ENCODE measurements at regions not wholly inside any gene's neighbourhood (a gene's known extent, or its start where the extent isn't known, plus 50 kb on each side); places are given as distances from the start of the nearest gene placed in this dataset.
"Not testable (repeated sequence)": the region's sequence is repeated elsewhere in the genome, so short reads cannot be mapped to it uniquely, and the experiment has no call there.

DNA sequence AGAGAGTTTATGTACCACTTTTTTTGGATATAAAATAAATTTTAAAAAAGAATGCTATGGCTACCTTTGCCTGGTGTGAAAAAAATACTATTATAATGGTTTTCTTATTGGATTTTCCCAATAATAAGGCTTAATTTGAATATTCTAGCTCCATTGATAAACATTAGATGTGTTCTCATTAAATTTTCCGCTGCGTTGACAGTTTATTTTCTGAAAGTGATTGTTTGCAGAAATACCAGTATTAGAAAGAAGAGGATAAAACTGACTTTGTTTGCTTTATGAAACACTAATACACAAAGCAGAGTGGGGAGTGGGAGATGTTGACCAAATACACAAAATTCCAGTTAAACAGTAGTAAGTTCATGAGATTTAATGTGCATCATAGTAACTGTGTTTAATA lies 433.3 kb upstream of the TMEFF2 start:
- DNase-seq: no peak
- no peaks in the 10 kb centered on the region for H3K27me3 Mint-ChIP-seq
- no peak overlapping the region for H3K27ac Mint-ChIP-seq
- H3K36me3 Mint-ChIP-seq: no peaks in the 10 kb centered on the region
- H3K9me3 Mint-ChIP-seq: no peaks in the 10 kb centered on the region
- H3K4me3 Mint-ChIP-seq: no peak overlapping the region
- H3K4me1 Mint-ChIP-seq: no peaks in the 10 kb centered on the region

DNA sequence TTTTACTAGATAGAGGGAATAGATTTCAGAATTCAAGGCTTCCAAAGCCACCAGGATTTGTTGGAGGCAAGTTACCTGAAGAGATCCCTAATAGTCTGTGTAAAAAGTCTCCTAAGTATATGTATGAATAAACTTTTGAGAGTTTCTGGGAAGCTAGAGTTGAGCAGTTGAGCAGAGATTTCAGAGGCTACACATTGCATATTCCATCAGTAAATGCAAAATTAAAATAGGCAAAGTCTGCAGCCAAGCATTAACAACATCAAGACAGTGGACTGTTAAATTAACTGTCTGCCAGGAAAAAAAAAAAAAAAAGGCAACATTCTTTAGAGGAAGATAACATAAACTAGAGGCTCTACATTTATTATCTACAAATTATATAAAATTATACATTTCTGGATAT lies 420.4 kb upstream of the TMEFF2 start:
- H3K27ac Mint-ChIP-seq: no peak overlapping the region
- no peaks in the 10 kb centered on the region for H3K9me3 Mint-ChIP-seq
- H3K4me1 Mint-ChIP-seq: no peaks in the 10 kb centered on the region
- no peaks in the 10 kb centered on the region for H3K27me3 Mint-ChIP-seq
- H3K4me3 Mint-ChIP-seq: no peak overlapping the region
- no peaks in the 10 kb centered on the region for H3K36me3 Mint-ChIP-seq
- DNase-seq: no peak

DNA sequence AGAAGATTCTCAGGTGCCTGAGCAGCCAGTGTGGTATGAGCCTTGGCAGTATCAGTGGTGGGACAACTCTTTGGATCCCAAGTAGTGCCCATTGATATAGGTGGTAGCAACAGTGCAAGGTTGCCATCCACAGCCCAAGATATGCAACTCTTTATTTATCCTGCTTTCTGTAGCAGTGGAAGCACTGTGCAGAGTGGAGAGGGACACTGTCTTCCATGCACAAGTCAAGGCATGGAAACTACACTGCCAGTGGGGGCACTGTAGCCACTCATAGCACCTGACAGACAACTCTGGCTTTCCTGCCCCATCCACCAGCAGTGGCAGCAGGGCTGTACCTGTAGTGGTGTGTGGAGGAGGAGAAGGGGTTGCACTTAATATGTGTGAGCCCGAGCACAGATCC lies 409.6 kb upstream of the TMEFF2 start:
- H3K4me1 Mint-ChIP-seq: no peaks in the 10 kb centered on the region
- no peaks in the 10 kb centered on the region for H3K27me3 Mint-ChIP-seq
- H3K4me3 Mint-ChIP-seq: no peak overlapping the region
- no peak for DNase-seq
- H3K9me3 Mint-ChIP-seq: peaks cover 4% of the 10 kb centered on the region
- H3K27ac Mint-ChIP-seq: no peak overlapping the region
- no peaks in the 10 kb centered on the region for H3K36me3 Mint-ChIP-seq

DNA sequence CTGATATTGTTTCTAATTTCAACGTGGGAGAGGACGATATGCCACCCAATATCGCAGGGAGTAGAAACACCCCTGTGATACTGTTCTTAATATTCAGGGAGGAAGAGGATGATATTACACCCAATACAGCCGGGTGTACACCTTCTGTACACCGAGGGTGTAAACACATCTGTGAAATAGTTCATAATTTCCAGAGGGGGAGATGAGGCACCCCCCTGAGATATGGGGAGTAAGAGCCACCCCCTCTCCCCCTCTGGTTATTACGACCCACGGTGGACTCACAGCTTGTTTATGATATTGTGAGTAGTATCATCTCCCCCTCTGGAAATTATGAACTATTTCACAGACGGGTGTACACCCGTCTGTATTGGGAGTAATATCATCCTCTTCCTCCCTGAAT lies 403.9 kb upstream of the TMEFF2 start:
- not testable (repeated sequence) for DNase-seq, H3K36me3 Mint-ChIP-seq, H3K4me1 Mint-ChIP-seq, H3K27me3 Mint-ChIP-seq, H3K4me3 Mint-ChIP-seq, H3K9me3 Mint-ChIP-seq, H3K27ac Mint-ChIP-seq

DNA sequence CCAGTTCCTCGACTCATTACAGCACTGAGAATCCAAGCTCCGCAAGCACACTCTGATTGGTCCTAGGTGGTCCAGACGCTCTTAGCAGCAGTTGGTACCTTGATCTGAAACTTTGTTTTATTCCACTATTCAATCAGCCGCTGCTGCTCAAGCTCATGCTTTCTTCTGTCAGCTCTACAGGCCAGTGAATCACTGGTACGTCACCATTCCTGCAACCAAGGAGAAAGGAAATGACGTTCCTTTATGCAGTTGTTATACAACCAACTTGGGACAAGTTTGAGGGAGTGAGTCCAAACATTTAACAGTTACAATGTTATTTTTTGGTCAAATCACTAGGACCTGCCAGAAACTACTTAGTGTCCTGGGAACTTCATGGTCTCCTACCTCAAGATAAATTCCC lies 398.8 kb upstream of the TMEFF2 start:
- DNase-seq: no peak
- Mint-ChIP-seq H3K4me1 (no peaks in the 10 kb centered on the region), H3K36me3 (no peaks in the 10 kb centered on the region), H3K9me3 (peaks cover under 1% of the 10 kb centered on the region), H3K4me3 (no peak overlapping the region), H3K27ac (no peak overlapping the region), H3K27me3 (no peaks in the 10 kb centered on the region)

DNA sequence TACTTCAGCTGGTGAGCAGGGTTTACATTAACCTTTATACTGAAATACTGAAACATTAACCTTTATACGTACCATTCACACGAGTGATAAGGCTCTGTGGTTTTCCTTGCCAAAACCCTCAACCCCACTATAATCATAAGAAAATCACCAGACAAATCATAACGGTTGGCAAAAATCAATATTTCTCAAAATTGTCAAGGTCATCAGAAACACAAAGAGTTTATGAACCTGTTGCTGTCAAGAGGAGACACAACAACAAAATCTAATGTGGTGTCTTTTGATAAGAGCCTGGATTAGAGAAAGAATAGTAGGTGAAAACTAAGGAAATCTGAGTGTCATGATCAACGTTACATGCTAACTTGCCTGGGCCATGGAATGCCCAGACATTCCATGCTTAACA lies 396.9 kb upstream of the TMEFF2 start:
- DNase-seq: no peak
- Mint-ChIP-seq H3K4me3 (no peak overlapping the region), H3K27ac (no peak overlapping the region), H3K9me3 (peaks cover 2% of the 10 kb centered on the region), H3K36me3 (no peaks in the 10 kb centered on the region), H3K4me1 (no peaks in the 10 kb centered on the region), H3K27me3 (no peaks in the 10 kb centered on the region)

DNA sequence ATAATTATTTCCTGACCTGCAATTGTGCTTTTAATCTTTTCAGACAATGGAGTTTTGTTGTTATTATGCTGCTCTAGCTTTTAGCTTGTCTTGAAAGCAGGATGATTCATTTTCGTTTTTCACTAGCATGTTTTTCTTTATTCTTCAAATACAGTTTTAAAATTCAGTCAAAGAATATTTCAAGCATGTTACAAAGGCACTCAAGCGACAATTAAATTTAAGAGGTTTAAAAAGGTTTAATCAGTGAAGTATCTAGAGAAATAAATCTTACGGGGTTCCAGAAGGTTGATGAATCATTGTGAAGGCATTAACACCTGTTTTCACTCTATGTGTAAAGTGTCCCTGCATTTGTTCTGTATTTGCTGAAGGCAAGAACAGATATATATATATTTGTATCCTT lies 390.7 kb upstream of the TMEFF2 start:
- H3K36me3 Mint-ChIP-seq: no peaks in the 10 kb centered on the region
- H3K4me3 Mint-ChIP-seq: no peak overlapping the region
- H3K27me3 Mint-ChIP-seq: no peaks in the 10 kb centered on the region
- no peaks in the 10 kb centered on the region for H3K4me1 Mint-ChIP-seq
- DNase-seq: no peak
- no peak overlapping the region for H3K27ac Mint-ChIP-seq
- H3K9me3 Mint-ChIP-seq: peaks cover 2% of the 10 kb centered on the region

DNA sequence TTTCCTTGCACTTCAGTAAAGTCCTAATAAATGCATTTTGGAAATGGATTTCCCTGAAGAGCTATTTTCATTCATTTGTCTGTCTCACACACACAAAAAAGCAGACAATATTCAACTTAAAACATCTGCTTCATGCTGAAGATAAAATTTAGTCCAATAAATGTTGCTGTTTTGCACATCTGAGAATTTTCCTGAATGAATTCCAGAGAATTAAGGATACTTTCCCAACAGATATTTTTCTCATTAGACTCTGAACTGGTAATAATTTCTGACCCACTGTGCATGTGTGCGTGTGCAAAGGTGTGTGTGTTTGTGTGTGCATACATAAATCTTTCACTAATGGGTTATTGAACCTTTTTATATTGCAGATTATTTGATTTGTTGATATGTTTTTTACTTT lies 390.2 kb upstream of the TMEFF2 start:
- no peaks in the 10 kb centered on the region for H3K36me3 Mint-ChIP-seq
- no peaks in the 10 kb centered on the region for H3K27me3 Mint-ChIP-seq
- peaks cover 2% of the 10 kb centered on the region for H3K9me3 Mint-ChIP-seq
- H3K27ac Mint-ChIP-seq: no peak overlapping the region
- H3K4me1 Mint-ChIP-seq: no peaks in the 10 kb centered on the region
- no peak for DNase-seq
- H3K4me3 Mint-ChIP-seq: no peak overlapping the region

DNA sequence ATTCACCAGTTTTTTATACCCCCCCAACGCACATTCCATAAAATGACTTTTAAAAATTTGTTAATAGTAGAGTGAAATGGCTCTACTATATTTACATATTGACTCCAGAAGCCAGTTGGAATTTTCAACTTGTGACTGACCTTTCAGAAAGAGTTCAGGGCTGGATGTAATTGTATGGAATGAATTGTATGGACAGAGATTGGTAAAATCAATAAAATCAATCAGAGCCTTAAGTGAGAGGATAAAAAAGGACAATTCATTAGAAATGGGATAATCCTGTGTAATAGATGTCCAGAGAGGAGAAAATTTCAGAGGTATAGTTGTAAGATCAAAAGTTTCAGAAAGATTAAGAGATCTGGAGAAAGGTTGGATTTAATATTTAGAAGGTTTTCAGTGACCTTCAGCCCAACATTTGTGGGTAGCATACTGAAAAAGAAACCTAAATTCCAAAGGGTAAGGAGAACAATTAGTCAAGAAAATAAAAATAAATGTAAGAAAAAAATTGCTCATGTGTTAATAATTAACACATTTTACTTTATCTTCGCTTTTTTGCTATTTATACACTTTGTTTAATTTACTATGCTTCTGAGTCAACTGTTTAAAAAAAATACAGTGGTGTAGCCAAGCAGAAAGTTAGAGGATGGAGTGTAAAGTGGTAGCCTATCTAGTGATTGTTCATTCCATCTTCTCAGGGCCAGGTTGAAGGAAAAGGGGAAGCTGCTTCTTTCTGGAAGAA lies 385.4 kb upstream of the TMEFF2 start:
- Mint-ChIP-seq H3K36me3 (no peaks in the 10 kb centered on the region), H3K4me3 (no peak overlapping the region), H3K27me3 (no peaks in the 10 kb centered on the region), H3K4me1 (no peaks in the 10 kb centered on the region), H3K27ac (no peak overlapping the region), H3K9me3 (no peaks in the 10 kb centered on the region)
- no peak for DNase-seq

DNA sequence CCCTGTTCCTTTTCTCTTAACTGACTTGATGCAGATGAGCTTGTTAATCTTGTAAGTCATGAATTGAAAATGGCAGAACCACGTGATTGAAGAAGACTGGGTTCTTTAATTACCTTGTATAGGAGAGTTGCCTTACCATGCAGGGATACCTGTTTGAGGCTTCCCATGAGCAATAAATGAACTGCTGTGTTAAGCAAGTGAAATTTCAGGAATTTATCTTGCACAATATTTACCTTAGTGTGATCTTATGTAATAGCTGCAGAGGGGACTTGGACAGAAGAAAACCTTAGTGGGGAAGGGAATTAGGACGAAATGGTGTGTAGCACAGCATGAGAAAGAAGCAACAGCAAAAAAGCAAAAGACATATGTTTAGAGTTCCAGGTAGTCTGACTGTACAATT lies 384.0 kb upstream of the TMEFF2 start:
- H3K36me3 Mint-ChIP-seq: no peaks in the 10 kb centered on the region
- DNase-seq: no peak
- no peak overlapping the region for H3K27ac Mint-ChIP-seq
- H3K4me3 Mint-ChIP-seq: no peak overlapping the region
- H3K9me3 Mint-ChIP-seq: no peaks in the 10 kb centered on the region
- no peaks in the 10 kb centered on the region for H3K4me1 Mint-ChIP-seq
- H3K27me3 Mint-ChIP-seq: no peaks in the 10 kb centered on the region

DNA sequence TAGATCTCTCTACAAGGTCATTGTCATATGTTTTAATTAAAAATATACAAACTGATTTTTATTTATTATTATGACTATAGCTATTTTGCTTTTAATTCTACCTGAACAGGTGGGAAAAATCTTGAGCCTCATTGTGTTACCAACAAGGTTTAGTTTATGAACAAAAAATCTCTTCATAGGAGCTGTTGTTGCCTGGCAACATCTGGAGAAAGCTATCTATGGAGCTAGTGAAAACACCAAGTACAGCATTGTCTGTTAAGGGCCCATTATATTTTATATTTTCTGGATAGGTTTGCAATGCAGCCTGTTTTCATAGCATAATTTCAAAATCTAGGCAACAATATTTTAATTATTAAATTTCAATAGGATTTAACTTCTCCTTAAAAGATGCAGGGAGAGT lies 383.0 kb upstream of the TMEFF2 start:
- no peaks in the 10 kb centered on the region for H3K9me3 Mint-ChIP-seq
- H3K27me3 Mint-ChIP-seq: no peaks in the 10 kb centered on the region
- no peak for DNase-seq
- no peaks in the 10 kb centered on the region for H3K36me3 Mint-ChIP-seq
- H3K4me3 Mint-ChIP-seq: no peak overlapping the region
- no peak overlapping the region for H3K27ac Mint-ChIP-seq
- H3K4me1 Mint-ChIP-seq: no peaks in the 10 kb centered on the region

DNA sequence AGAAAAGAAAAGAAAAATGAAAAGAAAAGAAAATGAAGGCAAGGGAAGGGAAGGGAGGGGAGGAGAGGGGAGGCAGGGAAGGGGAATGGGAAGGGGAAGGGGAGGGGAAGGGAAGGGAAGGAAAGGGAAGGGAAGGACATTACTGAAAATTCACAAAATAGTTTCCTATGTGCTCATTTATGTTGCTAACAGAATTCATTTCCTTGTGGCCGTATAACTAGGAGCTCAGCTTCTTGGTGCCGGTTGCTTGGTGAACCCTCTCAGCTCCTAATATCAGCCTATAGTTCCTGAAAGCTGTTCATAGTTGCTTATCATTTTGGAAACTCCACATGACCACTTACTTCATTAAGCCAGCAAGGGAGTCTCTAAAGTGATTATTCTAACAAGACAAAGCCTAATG lies 379.8 kb upstream of the TMEFF2 start:
- Mint-ChIP-seq H3K27ac (no peak overlapping the region), H3K9me3 (no peaks in the 10 kb centered on the region), H3K4me1 (no peaks in the 10 kb centered on the region), H3K27me3 (no peaks in the 10 kb centered on the region), H3K4me3 (no peak overlapping the region), H3K36me3 (no peaks in the 10 kb centered on the region)
- DNase-seq: no peak

DNA sequence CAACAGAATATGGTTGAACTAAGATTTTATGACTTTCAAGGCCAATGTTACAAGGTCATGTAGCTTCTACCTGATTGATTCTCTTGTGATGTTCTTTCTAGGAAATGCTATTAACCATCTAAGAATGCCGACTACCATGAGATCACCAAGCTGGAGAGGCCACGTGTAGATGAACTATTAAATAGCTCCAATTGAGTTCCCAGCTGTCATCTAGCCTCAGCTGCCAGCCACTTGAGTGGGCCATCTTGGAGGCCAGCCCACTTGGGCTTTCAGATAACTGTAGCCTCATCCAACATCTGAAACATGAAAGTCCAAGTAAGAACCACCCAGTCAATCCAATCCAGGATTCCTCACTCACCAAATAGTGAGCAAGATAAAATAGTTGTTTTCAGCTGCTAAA lies 376.9 kb upstream of the TMEFF2 start:
- no peaks in the 10 kb centered on the region for H3K9me3 Mint-ChIP-seq
- no peak overlapping the region for H3K27ac Mint-ChIP-seq
- DNase-seq: no peak
- no peaks in the 10 kb centered on the region for H3K4me1 Mint-ChIP-seq
- H3K36me3 Mint-ChIP-seq: no peaks in the 10 kb centered on the region
- H3K4me3 Mint-ChIP-seq: no peak overlapping the region
- H3K27me3 Mint-ChIP-seq: no peaks in the 10 kb centered on the region

DNA sequence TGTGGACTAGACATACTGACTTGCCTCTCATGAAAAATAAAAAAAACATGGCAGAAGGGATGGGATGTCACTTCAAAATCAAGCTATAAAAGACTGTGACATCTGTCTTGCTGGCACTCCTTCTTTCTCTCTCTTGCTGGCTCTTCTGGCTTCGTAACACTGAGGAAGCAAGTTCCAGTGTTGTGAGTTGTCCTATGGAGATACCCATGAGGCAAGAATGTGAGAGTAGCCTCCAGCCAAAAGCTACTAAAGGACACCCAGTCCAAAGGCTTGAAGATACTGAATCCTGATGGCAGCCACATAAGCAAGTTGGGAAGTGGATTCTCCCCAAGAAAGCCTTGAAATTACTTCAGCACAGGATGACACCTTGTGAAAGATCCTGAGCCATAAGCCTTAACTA lies 376.1 kb upstream of the TMEFF2 start:
- no peak for DNase-seq
- no peaks in the 10 kb centered on the region for H3K36me3 Mint-ChIP-seq
- H3K4me3 Mint-ChIP-seq: no peak overlapping the region
- H3K27ac Mint-ChIP-seq: no peak overlapping the region
- H3K27me3 Mint-ChIP-seq: no peaks in the 10 kb centered on the region
- no peaks in the 10 kb centered on the region for H3K4me1 Mint-ChIP-seq
- no peaks in the 10 kb centered on the region for H3K9me3 Mint-ChIP-seq

DNA sequence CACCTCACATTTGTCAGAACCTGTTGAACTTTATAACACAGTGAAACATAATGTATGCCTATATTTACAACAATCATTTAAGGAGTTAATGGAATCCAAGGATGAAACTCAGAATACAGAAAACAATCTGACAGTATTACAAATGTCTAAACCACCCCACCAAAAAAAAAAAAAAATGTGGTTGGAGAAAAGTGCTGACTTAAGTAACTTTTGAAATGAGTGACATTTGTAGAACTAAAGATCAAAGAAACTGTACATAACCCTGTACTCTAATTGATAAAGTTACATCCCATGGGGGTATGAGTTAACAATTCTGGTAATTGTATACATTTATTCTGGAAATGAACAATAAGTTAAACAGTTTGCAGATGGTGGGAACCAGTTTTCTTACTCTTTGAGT lies 372.1 kb upstream of the TMEFF2 start:
- no peaks in the 10 kb centered on the region for H3K4me1 Mint-ChIP-seq
- H3K36me3 Mint-ChIP-seq: no peaks in the 10 kb centered on the region
- no peak overlapping the region for H3K27ac Mint-ChIP-seq
- H3K4me3 Mint-ChIP-seq: no peak overlapping the region
- H3K27me3 Mint-ChIP-seq: no peaks in the 10 kb centered on the region
- DNase-seq: no peak
- H3K9me3 Mint-ChIP-seq: no peaks in the 10 kb centered on the region

DNA sequence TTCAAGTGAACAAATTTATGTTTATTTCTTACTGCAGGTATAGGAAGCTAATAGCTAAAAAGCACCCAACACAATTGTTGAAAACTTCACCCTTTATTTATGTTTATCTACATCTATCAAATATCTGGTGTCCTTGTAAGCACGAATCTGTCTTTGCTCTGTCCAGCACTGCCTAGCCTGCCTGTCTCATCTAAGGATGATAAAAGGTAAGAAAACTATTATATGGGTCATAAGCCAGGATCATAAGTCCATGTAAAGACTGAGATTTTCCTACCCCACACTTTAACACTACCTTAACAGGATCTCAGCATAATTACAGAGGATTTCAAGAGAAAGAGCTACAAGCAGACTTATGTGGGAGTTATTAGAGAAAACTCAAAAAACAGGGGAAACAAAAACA lies 365.6 kb upstream of the TMEFF2 start:
- no peaks in the 10 kb centered on the region for H3K36me3 Mint-ChIP-seq
- no peak overlapping the region for H3K4me3 Mint-ChIP-seq
- H3K9me3 Mint-ChIP-seq: no peaks in the 10 kb centered on the region
- H3K27ac Mint-ChIP-seq: no peak overlapping the region
- DNase-seq: no peak
- no peaks in the 10 kb centered on the region for H3K4me1 Mint-ChIP-seq
- no peaks in the 10 kb centered on the region for H3K27me3 Mint-ChIP-seq

DNA sequence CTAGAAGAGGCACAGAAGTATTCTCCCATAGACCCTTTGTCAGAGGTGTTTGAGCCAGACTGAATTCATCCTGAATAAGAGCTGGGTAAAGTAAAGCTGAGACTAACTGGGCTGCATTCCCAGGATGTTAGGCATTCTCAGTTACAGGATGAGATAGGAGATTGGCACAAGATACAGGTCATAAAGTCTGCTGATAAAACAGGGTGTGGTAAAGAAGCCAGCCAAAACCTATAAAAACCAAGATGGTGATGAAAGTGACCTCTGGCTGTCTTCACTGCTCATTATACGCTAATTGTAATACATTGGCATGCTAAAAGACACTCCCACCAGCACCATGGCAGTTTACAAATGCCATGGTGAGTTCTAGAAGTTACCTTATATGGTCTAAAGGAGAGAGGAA lies 364.9 kb upstream of the TMEFF2 start:
- no peaks in the 10 kb centered on the region for H3K9me3 Mint-ChIP-seq
- H3K27me3 Mint-ChIP-seq: no peaks in the 10 kb centered on the region
- no peaks in the 10 kb centered on the region for H3K36me3 Mint-ChIP-seq
- H3K27ac Mint-ChIP-seq: no peak overlapping the region
- no peak overlapping the region for H3K4me3 Mint-ChIP-seq
- no peak for DNase-seq
- H3K4me1 Mint-ChIP-seq: no peaks in the 10 kb centered on the region
